ENCODE measurements at regions not wholly inside any gene's neighbourhood (a gene's known extent, or its start where the extent isn't known, plus 50 kb on each side); places are given as distances from the start of the nearest gene placed in this dataset.

DNA sequence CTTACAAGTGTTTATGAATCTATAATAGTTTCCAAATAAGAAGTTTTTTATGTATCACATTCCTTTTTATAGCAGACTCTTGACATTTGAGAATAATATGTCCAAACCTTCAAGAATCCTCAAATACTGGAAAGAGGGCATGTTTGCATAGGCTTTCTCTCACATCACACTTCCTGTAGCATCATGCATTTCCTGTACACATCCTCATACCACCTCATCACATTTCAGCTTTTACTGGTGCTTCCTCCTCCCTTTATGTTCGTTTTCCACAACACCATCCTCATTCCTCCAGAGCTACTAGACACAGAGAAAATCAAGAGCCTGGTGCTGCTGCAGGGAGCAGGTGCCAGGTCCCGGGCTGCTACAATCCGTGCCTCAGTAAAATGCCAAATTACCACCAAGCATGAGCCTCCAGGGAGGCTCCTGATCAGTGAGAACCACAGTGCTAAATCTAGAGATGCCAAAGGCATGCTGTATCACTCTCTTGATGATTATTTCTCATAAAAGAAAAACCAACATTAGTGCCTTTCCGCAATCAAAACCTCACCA lies 137.7 kb upstream of the CYP1B1 start:
- TF ChIP-seq CTCF (conservative IDR thresholded peaks at IDR 0.05; ENCODE audit: low read length) (no peak), EZH2phosphoT487 (IDR thresholded peaks at IDR 0.05; ENCODE audit: borderline replicate concordance) (no peak)

Data from Loucy (cell line).